ENCODE measurements at regions not wholly inside any gene's neighbourhood (a gene's known extent, or its start where the extent isn't known, plus 50 kb on each side); places are given as distances from the start of the nearest gene placed in this dataset.

DNA sequence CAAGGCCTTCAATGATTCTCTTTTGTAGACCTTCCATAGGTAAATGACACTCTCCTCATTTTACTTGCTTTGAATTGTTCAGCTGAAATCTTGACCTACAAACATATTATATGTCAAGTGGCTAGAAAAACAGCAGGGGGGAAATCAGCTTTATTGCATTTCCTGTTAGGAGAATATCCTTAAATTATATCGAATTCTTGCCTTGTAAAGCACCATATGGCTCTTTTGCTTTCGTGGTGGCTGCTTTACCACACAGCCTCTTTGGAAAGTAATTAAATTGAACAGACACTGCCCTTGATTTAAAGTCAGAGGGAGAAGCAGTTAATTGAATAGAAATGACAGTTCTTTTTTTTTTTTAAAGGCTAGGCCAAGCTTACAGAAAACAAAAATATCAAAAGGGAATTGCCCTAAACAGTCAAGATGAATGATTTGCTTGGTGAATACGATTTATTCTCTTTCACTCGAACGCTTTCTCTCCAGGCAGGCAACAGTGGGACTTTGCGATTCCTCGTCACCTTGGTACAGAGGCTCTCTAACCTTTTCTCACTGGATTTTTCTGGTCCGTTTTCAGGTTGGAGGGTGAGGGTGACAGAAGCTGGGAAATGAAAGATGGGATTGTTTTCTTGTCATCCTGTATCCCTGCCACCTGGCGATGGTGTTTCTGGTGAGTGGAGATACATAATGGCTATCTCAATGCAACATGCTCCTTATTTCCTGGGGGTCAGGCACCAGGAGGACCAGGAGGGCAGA lies 126.0 kb downstream of the GATA3 start:
- H3K36me3 ChIP-seq (ENCODE audit: insufficient read depth, low read length) = no peaks in the 10 kb centered on the region
- H2AFZ ChIP-seq (ENCODE audit: low read depth, low read length) = no peak overlapping the region
- H3K4me1 ChIP-seq (ENCODE audit: insufficient read depth, low read length) = no peaks in the 10 kb centered on the region
- no peaks in the 10 kb centered on the region for H3K27me3 ChIP-seq (ENCODE audit: insufficient read depth, low read length)
- H3K9me3 ChIP-seq (ENCODE audit: low read length) = no peaks in the 10 kb centered on the region
- no peak overlapping the region for H3K4me3 ChIP-seq (ENCODE audit: low read length)

DNA sequence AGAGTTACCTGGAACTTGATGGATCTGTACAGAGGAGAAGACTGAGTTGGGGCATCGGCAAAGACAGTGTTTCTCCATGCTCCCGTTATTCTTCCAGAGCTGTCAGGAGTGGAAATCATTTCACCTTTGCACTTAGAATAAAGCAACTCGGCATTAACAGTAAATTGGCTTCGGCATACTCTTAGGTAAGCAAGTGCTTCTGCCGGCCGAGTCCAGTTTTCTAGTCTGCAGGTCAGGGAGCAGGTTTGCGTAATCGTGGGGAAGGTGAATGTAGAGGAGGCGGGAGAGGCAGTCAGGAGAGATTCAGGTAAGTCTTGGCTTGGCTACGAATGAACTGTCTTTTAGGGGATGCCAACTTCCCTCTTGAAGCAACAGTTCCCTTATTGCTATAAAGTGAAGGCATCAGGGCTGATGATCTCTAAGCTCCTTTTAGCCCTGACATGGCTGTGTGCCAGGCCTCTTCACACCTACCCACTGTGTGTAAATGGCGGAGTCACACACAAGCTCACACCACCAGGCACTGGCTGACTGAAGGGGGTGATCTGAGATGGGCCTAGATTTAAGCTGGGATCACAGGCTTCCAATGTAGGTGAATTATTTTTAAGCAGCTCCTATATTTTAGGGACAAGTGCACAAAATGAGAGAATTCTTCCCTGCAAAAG lies 127.1 kb downstream of the GATA3 start:
- Histone ChIP-seq H3K4me3 (ENCODE audit: low read length) (no peak overlapping the region), H3K27me3 (ENCODE audit: insufficient read depth, low read length) (no peaks in the 10 kb centered on the region), H3K36me3 (ENCODE audit: insufficient read depth, low read length) (no peaks in the 10 kb centered on the region), H3K4me1 (ENCODE audit: insufficient read depth, low read length) (no peaks in the 10 kb centered on the region), H3K9me3 (ENCODE audit: low read length) (no peaks in the 10 kb centered on the region), H2AFZ (ENCODE audit: low read depth, low read length) (no peak overlapping the region)

DNA sequence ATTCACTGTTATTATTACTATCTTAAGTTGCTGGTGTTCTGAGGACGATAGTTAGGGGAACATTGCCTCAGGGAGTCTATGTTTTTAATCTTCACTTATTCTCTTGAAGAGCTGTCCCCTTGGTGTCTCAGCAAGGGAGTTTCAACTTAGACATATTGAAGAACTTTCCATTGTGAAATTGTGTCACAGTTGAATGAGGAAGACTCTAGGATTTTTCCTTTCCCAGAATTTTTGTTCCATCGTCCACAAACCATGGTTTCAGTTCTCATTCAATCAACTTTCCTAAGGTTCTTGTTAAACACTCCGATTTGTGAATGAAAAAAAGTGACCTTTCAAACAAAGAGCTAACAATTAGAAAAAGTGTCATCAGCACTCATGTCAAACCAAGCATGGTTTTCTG lies 128.3 kb downstream of the GATA3 start:
- no peaks in the 10 kb centered on the region for H3K4me1 ChIP-seq (ENCODE audit: insufficient read depth, low read length)
- no peak overlapping the region for H3K4me3 ChIP-seq (ENCODE audit: low read length)
- no peaks in the 10 kb centered on the region for H3K27me3 ChIP-seq (ENCODE audit: insufficient read depth, low read length)
- H3K9me3 ChIP-seq (ENCODE audit: low read length) = no peaks in the 10 kb centered on the region
- H3K36me3 ChIP-seq (ENCODE audit: insufficient read depth, low read length) = no peaks in the 10 kb centered on the region
- no peak overlapping the region for H2AFZ ChIP-seq (ENCODE audit: low read depth, low read length)

DNA sequence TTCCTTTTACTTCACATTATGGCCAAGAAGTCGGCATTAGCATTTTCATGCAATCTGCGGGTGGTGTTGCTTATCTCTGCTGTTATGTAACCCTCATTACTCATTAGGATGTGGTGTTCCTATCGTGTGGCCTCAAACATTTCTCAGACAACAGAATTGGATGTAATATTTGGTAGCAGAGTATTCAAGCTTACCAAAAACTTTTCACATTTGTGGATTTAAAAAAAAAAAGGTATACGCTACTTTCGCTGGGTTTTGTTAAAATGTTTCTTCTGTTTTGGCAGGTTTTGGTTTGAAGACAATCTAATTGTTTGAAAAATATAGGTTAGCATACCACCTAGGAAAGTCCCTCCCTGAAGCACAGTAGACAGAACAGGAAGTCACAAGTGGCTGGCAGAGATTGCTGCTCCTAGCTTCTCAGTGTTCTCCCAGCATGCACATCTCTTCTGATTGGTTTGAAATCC lies 128.8 kb downstream of the GATA3 start:
- no peak overlapping the region for H2AFZ ChIP-seq (ENCODE audit: low read depth, low read length)
- no peaks in the 10 kb centered on the region for H3K4me1 ChIP-seq (ENCODE audit: insufficient read depth, low read length)
- H3K27me3 ChIP-seq (ENCODE audit: insufficient read depth, low read length) = no peaks in the 10 kb centered on the region
- H3K4me3 ChIP-seq (ENCODE audit: low read length) = no peak overlapping the region
- H3K9me3 ChIP-seq (ENCODE audit: low read length) = no peaks in the 10 kb centered on the region
- no peaks in the 10 kb centered on the region for H3K36me3 ChIP-seq (ENCODE audit: insufficient read depth, low read length)

DNA sequence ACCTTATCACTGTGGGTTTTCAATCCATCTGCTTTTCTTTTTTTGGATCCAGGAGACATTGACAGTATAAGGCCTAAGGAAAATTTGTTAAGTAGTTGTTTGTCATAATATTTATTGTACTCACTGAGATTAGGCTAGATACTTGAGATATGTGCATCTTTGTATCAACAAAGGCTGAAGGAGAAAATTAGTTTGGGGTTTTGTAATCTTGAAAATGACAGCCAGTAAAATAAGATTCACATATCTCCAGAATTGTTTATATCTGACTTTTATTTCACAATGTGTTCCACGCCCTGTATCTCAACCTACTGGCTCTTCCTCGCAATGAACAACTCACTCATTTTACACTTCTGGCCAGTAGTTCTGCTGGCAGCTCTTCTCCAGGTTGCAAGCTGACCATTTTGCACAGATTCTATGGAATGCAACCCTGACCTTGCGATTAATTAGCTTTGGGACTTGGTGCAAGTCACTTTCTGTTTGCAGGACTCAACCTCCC lies 132.7 kb downstream of the GATA3 start:
- Histone ChIP-seq H3K27me3 (ENCODE audit: insufficient read depth, low read length) (no peaks in the 10 kb centered on the region), H3K4me3 (ENCODE audit: low read length) (no peak overlapping the region), H3K36me3 (ENCODE audit: insufficient read depth, low read length) (no peaks in the 10 kb centered on the region), H3K9me3 (ENCODE audit: low read length) (no peaks in the 10 kb centered on the region), H3K4me1 (ENCODE audit: insufficient read depth, low read length) (no peaks in the 10 kb centered on the region), H2AFZ (ENCODE audit: low read depth, low read length) (no peak overlapping the region)

DNA sequence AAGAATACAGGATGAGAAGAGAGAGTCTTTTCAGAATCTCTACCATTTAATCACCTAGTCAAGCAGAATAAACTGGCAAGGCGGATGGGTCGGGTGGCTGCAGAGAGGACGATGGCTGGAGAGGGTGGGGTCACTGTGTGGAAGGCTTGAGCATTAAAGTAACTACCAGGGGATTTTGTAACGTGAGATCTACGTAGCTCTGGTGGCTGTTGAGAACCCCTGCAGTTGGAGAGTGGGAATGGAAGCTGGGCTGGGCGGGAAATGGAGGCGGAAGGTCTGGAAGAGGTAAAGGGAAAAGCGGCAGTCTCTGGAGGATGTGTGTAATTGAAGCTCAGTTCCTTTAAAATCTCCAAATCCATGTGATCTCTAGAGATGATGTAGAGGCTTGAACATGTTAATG lies 135.0 kb downstream of the GATA3 start:
- H3K36me3 ChIP-seq (ENCODE audit: insufficient read depth, low read length) = no peaks in the 10 kb centered on the region
- H3K9me3 ChIP-seq (ENCODE audit: low read length) = no peaks in the 10 kb centered on the region
- no peak overlapping the region for H2AFZ ChIP-seq (ENCODE audit: low read depth, low read length)
- no peaks in the 10 kb centered on the region for H3K4me1 ChIP-seq (ENCODE audit: insufficient read depth, low read length)
- H3K4me3 ChIP-seq (ENCODE audit: low read length) = no peak overlapping the region
- no peaks in the 10 kb centered on the region for H3K27me3 ChIP-seq (ENCODE audit: insufficient read depth, low read length)

DNA sequence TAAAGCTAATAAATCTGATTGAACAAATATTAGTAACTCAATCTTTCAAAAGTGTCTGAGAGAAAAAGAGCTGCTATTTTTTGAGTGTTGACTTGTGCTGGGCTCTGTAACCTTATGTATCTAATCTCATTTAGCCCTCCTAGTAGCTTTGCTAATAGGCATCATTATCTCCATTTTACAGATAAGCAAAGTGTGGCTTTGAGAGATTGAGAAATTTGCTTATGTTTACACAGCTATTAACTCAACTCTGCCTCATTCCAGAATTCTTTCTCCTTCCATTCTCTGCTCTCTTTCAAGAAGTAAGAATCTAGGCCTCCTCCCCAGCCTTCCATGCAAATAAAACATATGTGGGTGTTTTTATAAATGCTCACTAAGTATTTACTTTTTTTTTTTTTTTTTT lies 137.8 kb downstream of the GATA3 start:
- Histone ChIP-seq H3K9me3 (ENCODE audit: low read length) (no peaks in the 10 kb centered on the region), H3K27me3 (ENCODE audit: insufficient read depth, low read length) (no peaks in the 10 kb centered on the region), H3K36me3 (ENCODE audit: insufficient read depth, low read length) (no peaks in the 10 kb centered on the region), H3K4me3 (ENCODE audit: low read length) (no peak overlapping the region), H3K4me1 (ENCODE audit: insufficient read depth, low read length) (no peaks in the 10 kb centered on the region), H2AFZ (ENCODE audit: low read depth, low read length) (no peak overlapping the region)

DNA sequence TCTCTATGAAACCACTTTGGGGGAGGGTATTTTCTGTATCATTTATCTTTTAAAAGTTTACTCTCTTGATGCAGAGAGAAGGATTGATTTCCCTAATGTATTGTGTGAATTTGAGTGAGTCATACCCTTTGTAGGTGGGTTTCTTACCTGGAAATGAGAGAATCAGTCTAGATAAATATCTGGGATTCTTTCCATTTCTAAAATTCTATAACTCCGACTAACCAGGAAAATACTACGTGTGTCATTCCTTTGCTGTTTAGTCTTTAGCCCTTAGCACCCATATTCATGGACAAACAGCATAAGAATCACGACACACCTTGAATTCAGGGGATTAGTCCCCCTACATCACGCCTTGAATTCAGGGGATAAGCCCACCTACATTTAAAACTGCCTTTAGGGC lies 139.1 kb downstream of the GATA3 start:
- H2AFZ ChIP-seq (ENCODE audit: low read depth, low read length) = no peak overlapping the region
- no peaks in the 10 kb centered on the region for H3K27me3 ChIP-seq (ENCODE audit: insufficient read depth, low read length)
- H3K9me3 ChIP-seq (ENCODE audit: low read length) = no peaks in the 10 kb centered on the region
- H3K36me3 ChIP-seq (ENCODE audit: insufficient read depth, low read length) = no peaks in the 10 kb centered on the region
- H3K4me1 ChIP-seq (ENCODE audit: insufficient read depth, low read length) = no peaks in the 10 kb centered on the region
- H3K4me3 ChIP-seq (ENCODE audit: low read length) = no peak overlapping the region

DNA sequence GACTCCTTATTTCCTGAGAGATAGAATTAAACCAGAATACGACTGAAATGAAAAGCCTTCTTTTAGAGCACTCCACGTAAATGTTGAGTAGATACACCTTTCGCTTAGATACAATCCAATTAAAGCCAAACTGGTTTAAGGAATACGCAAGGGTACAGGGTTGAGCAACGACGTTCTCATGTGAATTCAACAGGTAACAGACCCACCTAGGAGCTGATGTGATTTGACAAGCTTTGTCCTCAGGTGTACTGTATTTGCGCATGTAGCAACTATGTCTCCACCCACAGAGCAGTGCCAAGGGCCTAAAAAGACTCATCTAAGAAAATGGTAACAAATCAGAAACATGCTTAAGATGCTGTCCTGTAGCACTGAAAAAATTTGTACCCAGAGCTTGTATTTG lies 139.6 kb downstream of the GATA3 start:
- no peaks in the 10 kb centered on the region for H3K4me1 ChIP-seq (ENCODE audit: insufficient read depth, low read length)
- H3K9me3 ChIP-seq (ENCODE audit: low read length) = no peaks in the 10 kb centered on the region
- H3K4me3 ChIP-seq (ENCODE audit: low read length) = no peak overlapping the region
- no peak overlapping the region for H2AFZ ChIP-seq (ENCODE audit: low read depth, low read length)
- H3K36me3 ChIP-seq (ENCODE audit: insufficient read depth, low read length) = no peaks in the 10 kb centered on the region
- H3K27me3 ChIP-seq (ENCODE audit: insufficient read depth, low read length) = no peaks in the 10 kb centered on the region

DNA sequence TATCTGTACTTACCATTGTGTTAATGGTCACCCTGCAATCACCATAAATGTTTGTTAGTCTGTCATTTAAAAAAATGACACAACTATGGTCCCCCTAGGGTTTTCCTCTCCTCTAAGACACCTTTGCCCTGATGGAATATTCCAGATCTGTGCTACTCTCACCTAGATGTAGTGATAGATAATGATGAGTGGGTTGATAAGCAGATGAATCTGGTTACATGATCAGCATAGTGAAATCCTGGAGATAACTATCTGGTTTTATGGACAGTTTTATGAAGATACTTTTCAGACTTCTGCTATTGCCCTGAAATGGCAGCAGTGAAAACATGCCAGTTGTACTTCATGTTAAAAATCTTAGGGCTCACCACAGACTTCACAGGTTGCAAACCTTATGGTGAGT lies 152.4 kb downstream of the GATA3 start:
- no peaks in the 10 kb centered on the region for H3K36me3 ChIP-seq (ENCODE audit: insufficient read depth, low read length)
- H3K4me1 ChIP-seq (ENCODE audit: insufficient read depth, low read length) = no peaks in the 10 kb centered on the region
- H3K27me3 ChIP-seq (ENCODE audit: insufficient read depth, low read length) = no peaks in the 10 kb centered on the region
- H2AFZ ChIP-seq (ENCODE audit: low read depth, low read length) = no peak overlapping the region
- H3K9me3 ChIP-seq (ENCODE audit: low read length) = no peaks in the 10 kb centered on the region
- H3K4me3 ChIP-seq (ENCODE audit: low read length) = no peak overlapping the region

DNA sequence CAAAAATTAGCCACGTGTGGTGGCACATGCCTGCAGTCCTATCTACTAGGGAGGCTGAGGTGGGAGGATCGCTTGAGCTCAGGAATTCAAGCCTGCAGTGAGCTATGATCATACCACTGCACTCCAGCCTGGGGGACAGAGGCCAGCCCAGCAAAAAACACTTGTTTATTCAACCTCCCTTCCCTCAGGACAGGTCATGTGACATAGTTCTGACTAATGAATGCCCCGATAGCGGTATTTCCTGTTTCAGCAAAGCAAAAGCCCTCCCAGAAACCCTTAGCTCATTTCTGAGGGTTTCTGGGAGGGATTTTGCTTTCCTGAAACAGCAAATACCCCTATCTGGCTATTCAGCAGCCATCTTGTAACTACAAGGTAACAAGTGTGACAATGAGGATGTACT lies 157.1 kb downstream of the GATA3 start:
- H3K36me3 ChIP-seq (ENCODE audit: insufficient read depth, low read length) = no peaks in the 10 kb centered on the region
- H2AFZ ChIP-seq (ENCODE audit: low read depth, low read length) = no peak overlapping the region
- H3K4me1 ChIP-seq (ENCODE audit: insufficient read depth, low read length) = no peaks in the 10 kb centered on the region
- no peak overlapping the region for H3K4me3 ChIP-seq (ENCODE audit: low read length)
- no peaks in the 10 kb centered on the region for H3K27me3 ChIP-seq (ENCODE audit: insufficient read depth, low read length)
- H3K9me3 ChIP-seq (ENCODE audit: low read length) = no peaks in the 10 kb centered on the region

DNA sequence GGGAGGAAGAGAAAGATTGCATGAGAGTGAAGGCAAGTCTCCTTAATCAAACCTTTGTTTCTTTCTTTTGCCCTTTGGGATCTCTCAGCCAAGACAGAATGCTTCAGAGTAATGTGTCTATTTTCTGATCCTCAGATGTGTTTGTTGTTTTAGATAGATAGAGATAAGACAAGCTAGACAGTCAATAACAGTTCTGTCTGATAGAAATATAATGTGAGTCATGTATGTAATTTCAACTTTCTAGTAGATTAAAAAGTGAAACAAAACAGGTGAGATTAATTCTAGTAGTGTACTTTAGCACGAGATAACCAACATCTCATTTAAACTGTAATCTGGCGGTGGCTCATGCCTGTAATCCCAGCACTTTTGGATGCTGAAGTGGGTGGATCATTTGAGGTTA lies 159.2 kb downstream of the GATA3 start:
- Histone ChIP-seq H3K27me3 (ENCODE audit: insufficient read depth, low read length) (no peaks in the 10 kb centered on the region), H3K4me3 (ENCODE audit: low read length) (no peak overlapping the region), H3K4me1 (ENCODE audit: insufficient read depth, low read length) (no peaks in the 10 kb centered on the region), H3K9me3 (ENCODE audit: low read length) (no peaks in the 10 kb centered on the region), H3K36me3 (ENCODE audit: insufficient read depth, low read length) (no peaks in the 10 kb centered on the region), H2AFZ (ENCODE audit: low read depth, low read length) (no peak overlapping the region)

DNA sequence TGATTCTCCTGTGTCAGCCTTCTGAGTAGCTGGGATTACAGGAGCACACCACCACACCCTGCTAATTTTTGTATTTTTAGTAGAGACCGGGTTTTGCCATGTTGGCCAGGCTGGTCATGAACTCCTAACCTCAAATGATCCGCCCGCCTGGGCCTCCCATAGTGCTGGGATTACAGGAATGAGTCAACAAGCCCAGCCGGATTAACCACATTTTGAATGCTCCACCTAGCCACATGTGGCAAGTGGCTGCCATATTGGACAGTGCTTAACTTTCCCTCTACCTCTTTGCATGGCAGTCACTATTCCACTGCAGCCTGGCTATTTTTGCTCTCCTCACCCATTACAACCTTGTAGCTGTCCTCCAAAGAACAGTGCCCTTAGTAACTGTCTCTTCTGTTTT lies 160.1 kb downstream of the GATA3 start:
- Histone ChIP-seq H2AFZ (ENCODE audit: low read depth, low read length) (no peak overlapping the region), H3K36me3 (ENCODE audit: insufficient read depth, low read length) (no peaks in the 10 kb centered on the region), H3K9me3 (ENCODE audit: low read length) (no peaks in the 10 kb centered on the region), H3K27me3 (ENCODE audit: insufficient read depth, low read length) (no peaks in the 10 kb centered on the region), H3K4me1 (ENCODE audit: insufficient read depth, low read length) (no peaks in the 10 kb centered on the region), H3K4me3 (ENCODE audit: low read length) (no peak overlapping the region)

Measured in neuron (in vitro differentiated cells).